ENCODE measurements at regions not wholly inside any gene's neighbourhood (a gene's known extent, or its start where the extent isn't known, plus 50 kb on each side); places are given as distances from the start of the nearest gene placed in this dataset.
"Not testable (repeated sequence)": the region's sequence is repeated elsewhere in the genome, so short reads cannot be mapped to it uniquely, and the experiment has no call there.

DNA sequence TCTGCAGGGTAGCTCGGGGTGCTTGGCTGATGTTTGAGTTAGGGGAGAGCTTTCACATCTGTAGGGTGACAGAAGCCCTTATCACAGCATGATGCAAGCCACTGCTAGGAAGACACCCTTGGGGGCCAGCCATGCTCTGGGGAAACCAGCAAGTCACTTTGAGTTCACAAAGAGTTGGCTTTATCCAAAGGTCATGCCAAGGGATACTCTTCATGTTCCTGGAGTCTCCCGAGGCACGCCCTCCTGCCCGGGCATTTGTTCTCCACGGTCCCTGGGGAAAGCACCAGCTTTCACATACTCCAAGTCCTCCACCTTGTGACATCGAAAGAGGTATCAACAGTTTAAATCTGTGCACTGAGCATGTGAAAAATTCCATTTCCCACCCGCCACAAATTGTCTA, 227.7 kb downstream of the VAPA start:
- DNase-seq (ENCODE audit: low spot score), result no peak

DNA sequence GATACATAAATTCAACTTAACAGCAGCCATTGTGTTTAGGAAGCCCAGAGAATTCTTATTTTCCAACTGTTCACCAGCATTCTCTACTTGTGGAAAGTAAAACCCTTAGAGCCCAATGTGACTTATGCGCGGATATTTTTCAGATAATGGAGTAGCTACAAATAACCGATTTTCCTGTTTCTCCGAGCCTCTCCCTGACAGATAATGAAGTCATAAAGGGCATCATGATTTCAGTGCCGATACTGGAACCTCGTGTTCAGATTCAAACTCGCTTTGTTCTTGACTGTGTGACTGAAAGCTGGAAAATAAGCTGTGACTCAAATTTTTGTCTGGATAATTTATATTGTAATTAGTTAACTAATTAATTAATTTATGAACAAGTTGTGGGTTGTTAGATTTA, 228.2 kb downstream of the VAPA start:
- DNase-seq (ENCODE audit: low spot score), result no peak

DNA sequence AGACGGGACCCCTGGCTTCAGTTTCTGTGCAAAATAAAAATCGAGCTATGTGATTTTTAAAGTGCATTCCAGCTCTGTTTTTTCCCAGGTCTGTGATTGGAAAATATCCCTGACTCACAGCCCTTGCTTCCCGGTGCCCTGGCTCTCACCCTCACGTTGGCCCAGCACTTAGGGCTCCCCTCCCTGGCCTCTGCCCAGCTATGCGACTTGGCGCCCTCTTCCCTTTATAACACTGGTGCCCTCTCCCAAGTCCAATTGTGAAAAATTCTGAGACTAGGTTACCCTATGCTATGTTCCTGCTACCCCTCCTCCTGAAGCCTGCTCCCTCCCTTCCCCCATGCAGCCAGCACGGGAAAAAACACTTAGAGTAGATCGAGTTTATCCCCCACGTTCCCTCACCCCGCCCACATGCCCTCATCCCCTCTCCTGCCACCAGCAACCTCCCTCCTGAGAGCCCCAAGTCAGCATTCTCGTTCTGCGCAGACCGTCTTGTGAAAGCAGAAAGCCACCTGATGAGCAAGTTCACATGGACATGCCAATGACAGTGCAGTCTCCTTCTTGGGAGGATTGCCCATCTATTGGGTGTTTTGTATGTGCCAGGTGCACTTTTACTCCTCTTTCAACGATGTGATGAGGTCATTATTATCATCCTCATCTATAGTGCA, 228.8 kb downstream of the VAPA start:
- DNase-seq (ENCODE audit: low spot score), result no peak

DNA sequence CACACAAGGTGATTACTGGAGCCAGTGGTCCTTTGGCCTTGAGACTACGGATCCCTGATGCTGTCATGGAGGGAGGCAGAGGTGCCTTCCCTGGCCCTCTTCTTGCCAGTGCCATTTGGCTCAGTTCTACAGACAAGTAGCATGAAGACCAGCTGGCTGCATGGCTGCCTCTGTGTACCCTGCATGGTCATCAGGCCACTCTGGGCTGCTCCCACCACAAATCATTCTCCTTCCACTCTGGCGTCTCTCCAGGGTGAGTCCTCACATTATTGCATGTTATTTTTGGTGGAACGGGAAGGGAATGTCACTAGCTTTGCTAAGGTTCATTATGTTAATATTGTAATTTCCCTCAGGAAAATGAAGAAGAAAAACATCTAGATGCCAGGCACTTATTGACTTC, 229.8 kb downstream of the VAPA start:
- DNase-seq (ENCODE audit: low spot score), result no peak

DNA sequence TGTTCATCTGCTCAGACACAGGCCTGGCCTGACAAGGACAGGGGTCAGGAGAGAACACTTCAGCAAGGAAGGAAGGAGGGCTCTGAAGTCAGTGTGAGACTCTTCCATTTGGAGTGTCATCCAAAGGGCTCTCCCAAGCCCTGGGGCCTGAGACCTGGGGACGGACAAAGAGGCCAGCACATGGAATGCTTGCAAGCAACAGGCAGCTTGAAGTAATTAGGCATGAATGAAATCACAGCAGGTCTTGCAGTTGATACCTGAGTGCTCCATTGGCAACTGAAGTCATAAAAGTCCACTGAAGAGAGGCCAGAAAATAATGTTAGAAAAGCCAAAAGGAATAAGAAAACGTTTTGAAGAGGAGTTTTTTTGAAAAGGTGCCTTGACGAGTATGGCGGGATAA, 231.7 kb downstream of the VAPA start:
- DNase-seq (ENCODE audit: low spot score), result no peak

DNA sequence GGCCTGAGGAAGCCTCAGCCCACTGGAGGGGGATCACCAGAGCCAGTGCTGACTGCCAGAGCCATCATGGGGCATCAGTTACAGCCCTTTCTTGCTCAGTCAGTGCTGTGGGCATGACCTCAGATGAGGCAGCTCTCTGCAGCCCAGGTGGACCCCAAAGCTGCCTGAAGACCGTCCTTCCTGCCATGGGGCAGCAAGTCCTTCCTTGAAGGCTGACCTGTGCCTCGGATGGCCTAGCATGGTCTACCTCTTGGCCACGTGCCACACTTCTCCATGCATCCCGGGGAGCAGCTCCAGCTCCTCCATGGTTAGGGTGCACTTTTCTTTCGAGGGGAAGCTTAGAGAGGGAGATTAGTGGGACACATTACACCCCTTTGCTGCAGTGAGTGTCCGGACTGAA, 233.4 kb downstream of the VAPA start:
- DNase-seq (ENCODE audit: low spot score), result no peak

DNA sequence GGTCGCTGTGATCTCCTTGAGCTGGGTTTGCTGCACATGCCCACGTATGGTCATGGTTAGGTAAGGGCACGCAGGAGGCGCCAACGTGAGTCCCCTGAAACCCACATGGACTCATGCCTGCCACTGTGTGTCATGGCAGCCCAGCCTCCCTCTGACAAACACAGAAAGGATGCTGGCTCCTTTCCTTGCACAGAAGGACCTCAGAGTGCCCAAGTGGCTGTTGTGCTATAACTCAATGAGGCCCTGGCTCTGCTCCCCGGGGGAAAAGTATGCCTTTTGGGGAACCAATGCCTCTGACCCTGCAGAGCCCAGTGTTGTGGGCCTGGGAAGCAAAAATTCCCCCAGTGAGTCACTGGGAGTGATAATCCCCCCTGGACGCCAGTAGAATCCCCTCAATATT, 233.9 kb downstream of the VAPA start:
- DNase-seq (ENCODE audit: low spot score), result no peak

DNA sequence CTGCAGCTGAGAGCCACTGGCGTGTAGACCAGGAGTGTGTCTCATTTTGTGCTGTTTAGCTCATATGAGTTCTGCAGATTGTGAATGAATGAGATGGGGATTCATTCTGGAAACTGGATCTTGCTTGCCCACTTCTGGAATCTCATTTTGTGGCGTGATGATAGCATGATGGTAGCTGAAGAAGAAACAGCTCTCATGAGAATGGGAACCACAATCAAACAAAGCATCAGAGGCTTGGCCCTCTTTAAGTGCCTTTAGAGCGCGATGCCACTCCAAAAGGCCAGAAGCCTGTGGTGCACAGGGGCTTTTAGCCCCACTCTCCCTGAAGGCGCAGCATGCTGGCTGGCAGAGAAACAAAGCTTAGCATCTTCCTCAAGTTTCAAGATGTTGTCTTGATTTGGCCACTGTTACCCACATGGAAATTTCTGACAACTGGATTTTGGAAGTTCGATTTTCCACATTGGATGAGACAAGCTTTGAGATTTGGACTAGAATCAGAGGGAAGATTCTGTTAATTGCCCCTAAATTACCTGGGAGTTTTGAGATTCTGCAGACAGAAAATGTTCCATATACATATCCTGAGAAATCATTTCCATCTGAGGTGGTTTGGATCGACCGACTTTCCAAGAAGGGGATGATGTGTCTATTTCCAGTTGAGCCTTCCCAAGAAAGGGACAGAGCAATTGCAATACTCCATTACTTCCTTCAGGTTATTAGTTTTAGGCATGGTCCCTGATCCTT, 234.5 kb downstream of the VAPA start:
- DNase-seq (ENCODE audit: low spot score), result no peak

DNA sequence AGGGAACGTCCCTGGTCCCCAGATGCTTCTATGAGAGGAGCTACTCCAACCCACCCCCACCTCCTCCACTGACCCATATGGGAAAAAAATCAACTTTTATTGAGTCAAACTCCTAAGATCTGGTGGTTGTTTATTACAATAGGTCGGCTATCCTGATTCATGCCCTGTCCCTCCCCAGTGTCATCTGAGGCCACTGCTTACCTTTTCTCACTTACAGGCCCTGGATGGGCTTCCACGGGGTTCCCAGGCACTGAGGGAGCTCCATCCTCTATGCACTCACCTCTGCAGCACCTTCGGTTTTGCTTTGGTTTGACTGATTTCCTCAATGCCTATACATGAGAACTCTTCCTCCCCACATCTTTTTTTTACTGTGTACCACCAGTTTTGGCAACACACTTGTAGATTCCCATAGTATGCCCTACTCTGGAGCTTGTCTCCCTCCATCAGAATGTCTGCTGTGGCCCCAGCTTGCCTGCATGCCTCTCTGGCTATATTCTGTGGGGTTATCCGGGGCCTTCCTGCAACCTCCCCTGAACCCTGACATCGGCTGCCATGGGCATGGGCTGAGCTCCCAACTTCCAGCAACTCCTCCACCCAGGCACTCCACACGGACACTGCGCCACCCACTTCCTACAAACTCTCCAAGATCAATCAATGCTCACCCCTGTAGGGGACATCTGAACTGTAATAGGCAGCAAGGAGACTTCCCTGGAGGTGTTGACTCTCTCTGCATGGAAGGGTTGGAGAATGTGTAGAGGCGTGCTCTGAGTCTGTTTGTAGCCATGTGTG, 236.1 kb downstream of the VAPA start:
- no peak for DNase-seq (ENCODE audit: low spot score)

DNA sequence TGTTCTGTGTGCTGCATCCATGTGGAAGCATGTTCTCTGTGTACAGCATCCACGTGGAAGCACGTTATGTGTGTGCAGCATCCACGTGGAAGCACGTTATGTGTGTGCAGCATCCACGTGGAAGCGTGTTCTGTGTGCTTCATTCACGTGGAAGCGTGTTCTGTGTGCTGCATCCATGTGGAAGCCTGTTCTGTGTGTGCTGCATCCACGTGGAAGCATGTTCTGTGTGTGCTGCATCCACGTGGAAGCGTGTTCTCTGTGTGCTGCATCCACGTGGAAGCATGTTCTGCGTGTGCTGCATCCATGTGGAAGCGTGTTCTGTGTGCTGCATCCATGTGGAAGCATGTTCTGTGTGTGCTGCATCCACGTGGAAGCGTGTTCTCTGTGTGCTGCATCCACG, 236.8 kb downstream of the VAPA start:
- not testable (repeated sequence) for DNase-seq (ENCODE audit: low spot score)

DNA sequence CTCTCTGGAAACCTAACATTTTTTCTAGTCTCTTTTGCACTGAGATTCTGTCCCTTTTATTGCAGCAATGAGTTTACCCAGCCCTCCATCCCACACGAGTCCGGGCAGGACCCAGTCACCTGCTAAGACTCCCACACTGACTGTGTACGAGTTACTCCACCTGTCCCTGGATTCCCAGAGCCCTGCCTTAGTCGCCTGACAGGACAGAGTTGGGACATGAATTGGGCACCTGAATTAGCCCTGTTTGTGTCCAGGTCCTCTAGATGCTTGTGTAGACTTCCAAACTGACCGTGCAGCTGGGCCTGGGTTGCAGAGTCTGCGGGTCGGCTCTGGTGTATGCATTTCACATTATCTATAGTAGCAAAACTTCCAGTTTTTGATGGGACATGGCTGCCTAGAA, 238.7 kb downstream of the VAPA start:
- no peak for DNase-seq (ENCODE audit: low spot score)

DNA sequence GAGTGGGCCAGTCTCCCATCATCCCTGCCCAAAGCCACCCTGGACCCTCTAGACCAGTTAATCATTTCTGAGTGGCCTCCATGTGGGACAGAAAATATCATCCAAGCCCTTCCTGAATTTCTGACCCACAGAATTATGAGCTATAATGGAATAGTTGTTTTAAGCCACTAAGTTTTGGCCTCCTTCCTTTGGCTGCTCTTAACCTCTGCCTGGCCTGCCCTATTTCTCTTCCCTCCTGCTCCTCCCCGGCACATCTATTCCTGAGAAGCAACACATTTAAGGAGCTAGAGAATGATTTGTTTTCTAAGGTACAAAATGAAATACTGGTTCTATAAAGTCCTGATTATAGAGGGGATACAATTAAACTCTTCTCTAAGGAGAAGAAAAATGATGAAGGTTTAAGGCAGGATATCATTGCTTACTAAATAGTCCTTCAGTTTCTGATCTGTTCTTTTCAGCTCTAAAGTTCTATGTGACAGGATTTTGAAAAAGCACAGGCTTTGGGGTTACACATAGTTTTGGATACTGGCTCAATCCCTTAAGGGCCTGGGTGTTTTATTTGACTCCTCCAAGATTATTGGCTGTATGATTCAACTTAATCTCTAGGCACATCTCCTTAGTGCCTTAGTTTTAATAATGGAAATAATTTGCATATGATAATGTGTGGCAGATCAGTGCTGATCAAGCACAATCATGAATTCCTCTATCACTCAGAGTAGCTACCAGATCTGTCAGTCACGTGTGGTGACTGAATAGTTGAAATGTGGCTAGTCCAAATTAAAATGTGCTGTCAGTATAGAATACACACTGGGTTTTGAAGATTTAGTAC, 240.3 kb downstream of the VAPA start:
- DNase-seq (ENCODE audit: low spot score), result no peak

DNA sequence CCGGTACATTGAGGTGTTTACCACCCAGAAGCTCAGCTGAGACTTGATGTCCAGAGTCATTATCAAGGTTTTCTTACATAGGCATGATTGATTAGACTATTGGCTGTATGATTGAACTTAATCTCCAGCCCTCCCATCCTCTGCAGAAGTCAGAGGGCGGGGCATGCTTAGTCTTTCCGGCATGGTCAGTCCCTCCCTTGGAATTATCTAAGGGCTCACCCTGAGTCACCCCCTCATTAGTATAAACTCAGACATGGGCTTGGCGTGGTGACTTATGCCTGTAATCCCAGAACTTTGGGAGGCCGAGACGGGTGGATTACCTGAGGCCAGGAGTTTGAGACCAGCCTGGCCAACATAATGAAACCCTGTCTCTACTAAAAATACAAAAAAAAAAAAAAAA, 243.9 kb downstream of the VAPA start:
- no peak for DNase-seq (ENCODE audit: low spot score)

DNA sequence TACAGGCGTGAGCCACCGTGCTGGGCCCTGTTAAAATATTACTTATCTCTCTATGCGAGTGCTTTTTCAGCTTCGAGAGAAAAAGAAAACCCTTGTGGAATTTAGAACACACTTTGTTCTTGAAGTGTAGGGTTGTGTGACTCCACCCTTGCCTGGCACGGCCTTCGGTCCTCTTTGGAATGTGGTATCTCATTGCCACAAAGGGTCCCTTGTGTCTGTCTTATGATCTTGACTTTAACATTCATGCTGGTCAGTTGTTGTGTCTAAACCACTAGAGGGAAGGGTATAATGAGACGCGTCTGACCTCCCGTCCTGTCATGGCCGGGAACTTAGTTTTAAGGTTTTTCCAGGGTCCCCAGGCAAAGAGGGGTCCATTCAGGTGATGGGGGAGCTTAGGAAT, 246.4 kb downstream of the VAPA start:
- no peak for DNase-seq (ENCODE audit: low spot score)

DNA sequence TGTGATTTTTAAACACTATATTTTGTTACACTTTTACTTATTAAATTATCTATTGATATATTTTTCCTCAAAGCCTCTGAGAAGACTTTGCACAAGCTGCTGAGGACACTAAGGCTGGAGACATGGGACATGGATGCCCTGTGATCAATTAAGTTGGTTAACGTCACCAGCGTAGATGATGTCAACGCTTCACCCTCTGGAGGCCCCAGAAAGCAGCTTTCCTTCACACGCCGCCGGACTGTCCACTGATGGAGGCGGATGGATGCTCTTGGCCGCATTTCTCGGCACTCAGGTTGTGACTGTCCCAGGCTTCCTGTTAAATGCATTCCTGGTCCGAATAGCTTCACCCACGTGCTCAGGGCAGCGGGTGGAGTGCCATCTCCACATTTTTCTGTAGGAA, 247.5 kb downstream of the VAPA start:
- no peak for DNase-seq (ENCODE audit: low spot score)

DNA sequence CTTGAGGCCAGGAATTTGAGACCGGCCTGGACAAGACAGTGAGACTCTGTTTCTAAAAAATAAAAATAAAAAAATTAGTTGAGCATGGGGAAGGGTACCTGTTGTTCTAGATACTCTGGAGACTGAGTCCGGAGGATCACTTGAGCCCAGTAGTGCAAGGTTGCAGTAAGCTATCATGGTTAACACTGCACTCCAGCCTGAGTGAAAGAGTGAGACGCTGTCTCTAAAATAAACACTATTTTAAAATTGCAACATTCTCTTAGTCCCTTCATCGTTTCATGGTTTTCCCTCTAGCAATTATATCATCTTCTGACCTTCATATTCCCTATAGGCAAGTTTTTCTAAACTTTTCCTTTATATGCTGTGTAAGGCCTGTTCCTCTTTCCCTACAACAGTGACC, 248.5 kb downstream of the VAPA start:
- no peak for DNase-seq (ENCODE audit: low spot score)

DNA sequence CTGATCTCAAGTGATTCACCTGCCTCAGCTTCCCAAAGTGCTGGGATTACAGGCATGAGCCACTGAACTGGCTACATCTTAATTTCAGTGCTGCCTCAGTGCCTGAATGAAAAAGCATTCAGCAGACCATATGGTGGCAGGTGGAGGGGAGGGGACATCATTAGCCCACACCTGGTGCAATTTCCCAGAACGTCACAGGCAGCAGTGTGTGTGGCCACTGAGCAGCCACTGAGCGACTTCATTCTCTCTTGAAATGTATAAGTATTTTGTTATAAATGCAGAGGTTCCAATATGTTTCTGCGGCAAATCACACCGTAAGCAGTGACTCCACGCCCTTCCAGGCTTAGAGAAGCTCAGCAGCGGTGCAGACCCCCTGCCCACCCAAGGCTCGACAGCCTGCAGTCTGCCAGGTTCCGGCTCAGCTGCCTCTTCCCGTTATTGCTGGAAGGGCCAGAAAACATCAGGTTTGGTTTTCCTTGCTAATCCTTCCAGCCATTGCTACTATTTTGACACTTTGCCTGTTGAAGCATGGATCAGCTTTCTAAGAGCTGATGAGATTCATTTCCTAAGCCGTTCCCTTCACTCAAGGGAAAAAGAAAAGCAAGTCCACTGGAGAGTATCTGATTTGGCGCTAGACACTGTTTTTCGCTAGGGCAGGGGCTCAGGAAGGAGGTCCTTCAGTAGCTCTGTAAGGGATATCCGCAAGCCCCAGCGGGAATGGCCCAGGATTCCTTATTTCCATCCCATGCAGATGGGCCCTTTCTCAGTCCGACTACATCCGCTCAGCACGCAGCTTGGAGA, 250.7 kb downstream of the VAPA start:
- no peak for DNase-seq (ENCODE audit: low spot score)

DNA sequence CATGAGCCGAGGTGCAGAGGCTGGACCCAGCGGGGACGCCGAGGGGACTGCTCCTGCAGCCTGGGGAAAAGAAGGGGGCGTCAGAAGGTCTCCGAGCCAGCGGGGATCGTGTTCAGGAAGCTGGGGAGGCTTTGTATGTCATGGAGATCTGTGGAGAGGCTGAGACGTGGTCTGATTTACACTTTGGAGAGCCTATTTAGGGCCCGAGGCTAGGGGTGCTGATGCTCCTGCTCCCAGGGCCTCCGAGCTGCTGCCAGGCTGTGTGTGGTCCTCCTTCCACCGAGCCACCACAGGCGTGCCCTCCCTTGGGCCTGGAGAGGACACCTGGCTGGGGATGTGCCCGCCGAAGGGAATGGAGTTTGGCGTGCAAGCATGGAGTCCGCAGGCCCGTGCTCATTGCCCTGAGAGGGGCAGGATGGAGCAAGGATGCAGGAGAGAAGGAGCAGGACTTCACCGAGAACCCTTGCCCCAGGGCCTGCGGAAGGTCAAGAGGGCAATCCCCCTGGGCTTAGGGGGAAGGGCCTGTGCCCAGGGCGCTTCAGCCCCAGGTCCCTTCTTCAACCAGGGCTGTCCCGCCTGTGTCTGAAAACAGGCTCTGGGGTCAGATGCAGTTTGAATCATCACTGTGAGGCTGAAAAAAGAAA, 252.5 kb downstream of the VAPA start:
- no peak for DNase-seq (ENCODE audit: low spot score)

DNA sequence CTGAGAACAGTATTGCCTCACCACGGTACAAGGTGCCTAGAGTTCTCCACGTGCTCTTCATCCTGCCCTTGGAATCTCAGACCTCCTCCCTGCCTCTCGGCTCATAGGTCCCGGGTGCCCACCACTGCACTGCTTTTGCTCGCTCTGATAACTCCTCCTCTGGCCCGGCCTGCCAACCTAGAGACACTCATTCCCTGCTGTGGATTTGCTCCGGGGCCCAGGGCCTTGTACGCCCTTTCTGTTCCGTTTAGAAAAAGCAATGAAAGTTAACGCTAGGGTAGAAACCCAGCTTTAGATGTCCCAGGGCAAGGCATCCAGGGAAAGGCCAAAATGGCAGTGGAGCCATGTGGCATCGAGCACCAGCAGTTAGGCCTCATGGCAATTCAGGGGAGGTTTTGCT, 253.9 kb downstream of the VAPA start:
- DNase-seq (ENCODE audit: low spot score), result no peak

DNA sequence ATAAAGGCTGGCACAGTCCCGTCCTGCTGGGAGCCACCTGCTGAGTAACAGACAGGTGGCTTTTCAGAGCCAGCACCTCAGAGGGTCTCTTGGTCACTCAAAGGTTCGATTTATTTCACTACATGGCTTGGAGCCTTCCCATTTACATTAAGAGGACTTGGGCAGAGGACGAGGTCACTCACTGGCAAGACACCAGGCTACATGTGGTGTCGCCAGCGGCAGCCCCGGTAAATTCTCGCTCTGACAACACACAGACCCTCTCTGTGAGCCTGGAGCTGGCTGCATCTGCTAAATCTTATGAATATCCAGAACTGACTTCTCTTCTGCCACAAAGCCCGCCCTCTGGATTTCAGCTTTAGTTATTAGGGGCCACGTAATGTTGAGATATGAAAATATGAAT, 254.7 kb downstream of the VAPA start:
- DNase-seq (ENCODE audit: low spot score), result no peak

DNA sequence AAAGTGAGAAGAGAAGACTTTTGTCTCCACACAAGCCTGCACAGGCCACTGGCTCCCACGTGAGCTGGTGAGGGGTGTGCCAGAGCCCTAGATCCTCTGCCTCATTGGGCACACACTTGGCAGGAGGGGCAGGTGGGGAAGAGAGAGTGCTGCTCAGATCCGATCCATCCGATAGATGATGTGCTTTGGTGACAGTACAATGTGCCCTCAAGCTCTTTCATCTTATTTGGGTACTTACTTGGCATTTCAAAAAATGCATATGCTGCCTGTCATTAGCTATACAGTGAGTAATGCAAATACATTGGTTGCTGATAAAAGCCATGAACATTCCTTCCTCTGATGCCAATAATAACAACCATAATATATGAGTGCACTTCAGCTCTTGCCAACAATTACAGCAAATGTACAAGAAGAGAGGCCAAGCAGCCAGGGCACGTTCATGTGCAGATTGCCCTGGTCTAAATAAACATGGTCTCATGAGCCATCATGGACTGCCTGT, 255.3 kb downstream of the VAPA start:
- no peak for DNase-seq (ENCODE audit: low spot score)
